Neuron (in vitro differentiated cells): ENCODE measurements at regions not wholly inside any gene's neighbourhood (a gene's known extent, or its start where the extent isn't known, plus 50 kb on each side); places are given as distances from the start of the nearest gene placed in this dataset.
"Not testable (repeated sequence)": the region's sequence is repeated elsewhere in the genome, so short reads cannot be mapped to it uniquely, and the experiment has no call there.

Experiments
- H2AFZ ChIP-seq: one replicate; pipeline ENCODE4 v1.6.1; 2013; ENCODE audit warnings: low read depth, mild to moderate bottlenecking, inconsistent platforms, low read length, moderate library complexity
- H3K27me3 ChIP-seq: one replicate; pipeline ENCODE4 v1.6.1; 2013; ENCODE audit warnings: low read length; ENCODE audit not compliant: insufficient read depth
- H3K36me3 ChIP-seq: one replicate; pipeline ENCODE4 v1.6.1; 2013; ENCODE audit warnings: low read length; ENCODE audit not compliant: insufficient read depth
- H3K4me1 ChIP-seq: one replicate; pipeline ENCODE4 v1.6.1; 2013; ENCODE audit warnings: low read length; ENCODE audit not compliant: insufficient read depth
- H3K4me3 ChIP-seq: 2 replicates; pipeline ENCODE4 v1.5.1; 2013; ENCODE audit warnings: mild to moderate bottlenecking, low read length, moderate library complexity
- H3K9me3 ChIP-seq: one replicate; pipeline ENCODE4 v1.6.1; 2013; ENCODE audit warnings: low read length

DNA sequence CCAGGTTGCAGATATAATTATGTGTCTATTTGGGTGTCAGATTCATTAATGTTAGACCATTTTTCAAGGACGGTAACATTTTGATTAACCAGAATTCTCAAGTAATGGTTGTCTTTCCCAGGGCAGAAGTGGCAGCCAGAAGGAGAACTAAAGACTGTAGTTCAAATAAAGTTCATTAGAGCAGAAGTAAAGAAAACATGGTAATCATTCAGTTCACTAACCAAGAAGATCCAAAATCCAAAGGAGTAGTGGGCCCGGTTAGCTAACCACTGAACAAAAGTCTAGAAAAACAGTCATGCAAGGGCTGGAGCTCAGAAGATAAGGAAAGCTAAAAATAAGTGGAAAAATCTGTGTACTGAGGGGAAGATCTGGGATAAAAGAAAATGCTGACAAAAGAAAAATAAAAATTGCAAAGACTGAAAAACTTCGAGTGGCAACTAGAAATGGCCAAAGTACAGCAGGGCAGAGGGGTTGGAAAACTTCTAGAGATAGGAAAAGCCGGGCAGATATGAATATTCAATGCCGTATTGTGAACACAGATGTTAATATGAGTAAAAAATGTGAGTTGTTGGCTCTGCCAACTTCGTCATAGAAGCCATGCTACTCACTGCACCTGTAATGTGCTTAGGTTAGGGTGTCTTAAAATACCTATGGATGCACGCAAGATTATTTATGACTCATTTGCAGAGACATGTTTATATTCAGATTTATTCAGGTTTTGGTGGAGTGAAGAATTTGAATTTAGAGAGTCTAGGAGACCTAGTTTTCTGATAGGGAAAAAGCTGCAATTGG, 925.9 kb downstream of the LTN1 start:
- no peaks in the 10 kb centered on the region for H3K36me3 ChIP-seq
- no peaks in the 10 kb centered on the region for H3K27me3 ChIP-seq
- no peak overlapping the region for H2AFZ ChIP-seq
- H3K4me3 ChIP-seq: no peak overlapping the region
- H3K4me1 ChIP-seq: no peaks in the 10 kb centered on the region
- H3K9me3 ChIP-seq: no peaks in the 10 kb centered on the region

DNA sequence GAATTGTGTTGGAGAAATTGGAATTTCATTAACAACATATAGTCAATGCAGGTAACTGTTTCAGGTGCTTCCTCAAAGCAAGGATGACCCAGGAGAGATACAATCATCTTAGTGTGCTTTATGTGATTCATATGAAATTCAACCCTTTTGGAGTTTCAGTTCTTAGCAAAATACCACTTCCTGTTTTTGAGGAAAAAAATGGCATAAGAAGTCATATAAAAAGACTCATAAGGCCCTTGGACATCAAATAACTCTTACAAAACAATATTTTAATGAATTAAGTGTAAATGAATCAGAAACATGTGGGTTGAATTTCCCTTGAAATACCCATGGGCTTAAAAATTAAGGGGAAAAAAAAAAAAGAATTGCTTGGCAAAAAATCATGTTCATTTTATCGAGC, 926.6 kb downstream of the LTN1 start:
- Histone ChIP-seq H3K36me3 (no peaks in the 10 kb centered on the region), H3K27me3 (no peaks in the 10 kb centered on the region), H3K4me1 (no peaks in the 10 kb centered on the region), H3K4me3 (no peak overlapping the region), H2AFZ (no peak overlapping the region), H3K9me3 (no peaks in the 10 kb centered on the region)

GRCh38 chr21:28063241-28064216, 929.1 kb downstream of the LTN1 start:
- H3K9me3 ChIP-seq: no peaks in the 10 kb centered on the region
- H3K4me1 ChIP-seq: no peaks in the 10 kb centered on the region
- H3K36me3 ChIP-seq: no peaks in the 10 kb centered on the region
- no peak overlapping the region for H2AFZ ChIP-seq
- H3K27me3 ChIP-seq: no peaks in the 10 kb centered on the region
- no peak overlapping the region for H3K4me3 ChIP-seq

DNA sequence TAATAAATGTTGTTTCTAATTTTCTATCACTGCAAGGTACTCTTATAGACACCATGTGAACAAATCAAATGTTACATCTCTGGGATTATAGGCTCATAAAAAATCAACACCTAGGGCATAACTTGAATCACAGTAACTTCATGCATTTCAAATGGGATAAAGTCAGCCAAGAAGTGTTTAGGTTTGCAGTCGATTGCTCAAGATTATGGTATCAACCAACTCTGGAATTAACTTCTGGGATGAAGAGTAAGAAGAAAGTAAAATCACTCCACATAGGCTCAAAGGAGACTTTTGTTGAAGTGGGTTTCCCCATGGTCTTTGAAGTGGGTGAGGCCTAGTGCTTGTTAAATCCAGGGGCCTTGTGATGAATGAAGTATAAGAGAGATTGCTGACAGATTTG, 939.7 kb downstream of the LTN1 start:
- H3K4me3 ChIP-seq, H3K36me3 ChIP-seq, H3K27me3 ChIP-seq, H2AFZ ChIP-seq, H3K4me1 ChIP-seq, H3K9me3 ChIP-seq: not testable (repeated sequence)

GRCh38 chr21:28051649-28052048, 941.0 kb downstream of the LTN1 start:
- H3K4me3 ChIP-seq, H3K36me3 ChIP-seq, H3K27me3 ChIP-seq, H2AFZ ChIP-seq, H3K4me1 ChIP-seq, H3K9me3 ChIP-seq: not testable (repeated sequence)

GRCh38 chr21:28035692-28036091, 957.0 kb downstream of the LTN1 start:
- H3K4me3 ChIP-seq, H3K4me1 ChIP-seq, H3K36me3 ChIP-seq, H3K27me3 ChIP-seq, H2AFZ ChIP-seq, H3K9me3 ChIP-seq: not testable (repeated sequence)

- not testable (repeated sequence) for H3K36me3 ChIP-seq, H2AFZ ChIP-seq, H3K27me3 ChIP-seq, H3K4me1 ChIP-seq, H3K9me3 ChIP-seq, H3K4me3 ChIP-seq
These were observed 957.8 kb downstream of the LTN1 start for GRCh38 chr21:28034916-28035315.

GRCh38 chr21:28034334-28034733, 958.3 kb downstream of the LTN1 start:
- H3K4me1 ChIP-seq, H2AFZ ChIP-seq, H3K36me3 ChIP-seq, H3K4me3 ChIP-seq, H3K9me3 ChIP-seq, H3K27me3 ChIP-seq: not testable (repeated sequence)

DNA sequence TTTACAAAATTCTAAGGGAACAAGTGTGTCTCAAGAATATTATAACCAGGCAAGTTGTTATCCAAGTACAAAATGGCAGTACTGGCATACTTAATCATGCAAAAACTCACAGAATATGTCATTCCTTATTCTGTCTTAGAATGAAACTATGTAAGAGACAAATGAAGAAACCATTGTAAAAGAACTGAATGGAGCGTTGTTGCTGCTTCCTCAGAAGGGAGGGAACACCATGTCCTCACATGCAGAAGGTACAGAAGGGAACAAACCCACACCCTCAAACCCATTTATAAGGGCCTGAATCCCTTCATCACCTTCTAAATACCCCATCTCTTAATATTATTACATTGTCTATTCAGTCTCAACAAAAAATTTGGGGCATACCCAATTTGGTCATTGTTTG, 960.0 kb downstream of the LTN1 start:
- H3K4me1 ChIP-seq, H3K27me3 ChIP-seq, H3K9me3 ChIP-seq, H3K36me3 ChIP-seq, H3K4me3 ChIP-seq, H2AFZ ChIP-seq: not testable (repeated sequence)

- not testable (repeated sequence) for H3K4me3 ChIP-seq, H2AFZ ChIP-seq, H3K9me3 ChIP-seq, H3K36me3 ChIP-seq, H3K4me1 ChIP-seq, H3K27me3 ChIP-seq
These were observed 961.6 kb downstream of the LTN1 start for GRCh38 chr21:28031066-28031465.

DNA sequence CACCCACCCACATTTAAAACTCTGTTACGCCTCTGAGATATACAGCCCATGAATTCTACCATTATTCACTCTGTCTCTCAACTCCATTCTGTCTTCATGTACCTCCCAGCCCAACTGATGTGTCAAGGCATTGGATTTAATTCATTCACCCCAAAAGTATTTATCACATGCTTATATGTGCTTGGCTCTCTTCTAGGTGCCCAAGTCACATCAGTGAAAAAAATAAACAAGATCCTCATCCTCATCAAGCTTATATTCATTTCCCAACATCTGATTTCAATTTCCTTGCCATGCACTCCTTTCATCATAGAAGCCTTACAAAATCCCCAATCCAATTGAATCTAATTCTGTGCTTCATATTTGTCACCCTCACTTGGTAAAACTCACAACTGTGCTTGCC, 967.6 kb downstream of the LTN1 start:
- H3K27me3 ChIP-seq: no peaks in the 10 kb centered on the region

DNA sequence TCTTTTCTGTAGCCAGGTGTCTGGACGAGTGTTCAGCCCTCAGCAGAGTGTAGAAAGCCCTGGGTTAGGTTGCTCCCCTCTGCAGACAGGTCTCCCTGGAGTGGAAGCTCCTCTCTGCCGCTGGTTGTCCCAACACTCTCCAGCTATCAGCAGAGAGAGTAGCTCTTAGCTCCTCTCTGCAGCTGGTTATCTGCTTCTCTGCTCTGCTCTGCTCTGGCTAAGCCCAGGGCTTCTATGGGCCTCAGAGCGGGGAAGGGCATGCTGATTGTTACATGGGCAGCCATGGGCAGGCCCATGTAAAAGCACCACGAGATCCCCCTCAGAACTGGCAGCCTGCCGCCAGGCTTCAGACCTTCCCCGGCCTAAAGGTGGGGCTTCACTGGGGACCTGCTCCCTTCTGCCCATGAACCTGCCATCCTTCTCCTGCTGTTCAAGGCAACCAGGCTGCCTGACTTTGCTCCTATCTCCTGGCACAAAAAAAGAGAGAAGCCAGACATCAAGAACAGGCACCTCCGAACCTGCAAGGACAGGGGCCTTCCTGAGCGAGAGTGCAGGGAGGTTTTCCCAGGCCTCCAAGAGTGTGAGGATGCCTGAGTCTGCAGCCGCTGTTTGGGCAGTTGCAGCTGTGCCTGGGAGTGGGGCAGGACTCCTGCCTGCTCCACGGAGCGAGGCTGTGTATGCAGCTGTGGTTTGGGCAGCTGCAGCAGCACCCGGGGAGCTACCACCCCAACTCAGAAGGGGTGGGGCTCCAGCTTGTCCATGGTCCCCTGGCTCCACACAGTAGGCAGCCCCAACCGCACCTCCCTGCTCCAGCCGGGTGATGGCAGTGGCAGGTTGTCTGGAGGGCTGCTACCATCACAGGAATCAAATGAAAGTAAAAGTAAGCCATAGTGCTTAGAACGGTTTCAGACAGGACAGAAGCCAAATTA, 973.7 kb downstream of the LTN1 start:
- Histone ChIP-seq H3K9me3 (no peaks in the 10 kb centered on the region), H3K4me1 (no peaks in the 10 kb centered on the region), H3K27me3 (no peaks in the 10 kb centered on the region), H2AFZ (no peak overlapping the region), H3K36me3 (no peaks in the 10 kb centered on the region), H3K4me3 (no peak overlapping the region)

More for the DNA sequence above, 967.6 kb downstream of the LTN1 start:
- no peak overlapping the region for H2AFZ ChIP-seq
- no peaks in the 10 kb centered on the region for H3K9me3 ChIP-seq
- no peaks in the 10 kb centered on the region for H3K4me1 ChIP-seq
- H3K4me3 ChIP-seq: no peak overlapping the region
- no peaks in the 10 kb centered on the region for H3K36me3 ChIP-seq

- H3K27me3 ChIP-seq: no peaks in the 10 kb centered on the region
- no peak overlapping the region for H3K4me3 ChIP-seq
- H2AFZ ChIP-seq: no peak overlapping the region
- no peaks in the 10 kb centered on the region for H3K36me3 ChIP-seq
- H3K4me1 ChIP-seq: no peaks in the 10 kb centered on the region
- H3K9me3 ChIP-seq: no peaks in the 10 kb centered on the region
These were observed 974.5 kb downstream of the LTN1 start for GRCh38 chr21:28018213-28018612.
